ENCODE measurements at regions not wholly inside any gene's neighbourhood (a gene's known extent, or its start where the extent isn't known, plus 50 kb on each side); places are given as distances from the start of the nearest gene placed in this dataset.
"Not testable (repeated sequence)": the region's sequence is repeated elsewhere in the genome, so short reads cannot be mapped to it uniquely, and the experiment has no call there.

GRCh38 chr9:40939201-40939887 is 189.1 kb downstream of the FOXD4L6 start:
- not testable (repeated sequence) for H3K4me1 ChIP-seq (ENCODE audit: insufficient read depth, low read length); H3K27me3 ChIP-seq (ENCODE audit: insufficient read depth, low read length); H3K36me3 ChIP-seq (ENCODE audit: insufficient read depth, low read length); H2AFZ ChIP-seq (ENCODE audit: low read depth, low read length); H3K4me3 ChIP-seq (ENCODE audit: low read length); H3K9me3 ChIP-seq (ENCODE audit: low read length)

GRCh38 chr9:40935336-40935735 is 193.1 kb downstream of the FOXD4L6 start:
- no peaks in the 10 kb centered on the region for H3K4me1 ChIP-seq (ENCODE audit: insufficient read depth, low read length)
- H3K9me3 ChIP-seq (ENCODE audit: low read length), result no peaks in the 10 kb centered on the region
- H3K27me3 ChIP-seq (ENCODE audit: insufficient read depth, low read length), result peaks cover under 1% of the 10 kb centered on the region
- H3K36me3 ChIP-seq (ENCODE audit: insufficient read depth, low read length), result no peaks in the 10 kb centered on the region
- no peak overlapping the region for H2AFZ ChIP-seq (ENCODE audit: low read depth, low read length)
- no peak overlapping the region for H3K4me3 ChIP-seq (ENCODE audit: low read length)

GRCh38 chr9:40934480-40934879 is 194.0 kb downstream of the FOXD4L6 start:
- H3K27me3 ChIP-seq (ENCODE audit: insufficient read depth, low read length), result not testable (repeated sequence)

GRCh38 chr9:40930426-40930825 is 198.1 kb downstream of the FOXD4L6 start:
- H3K27me3 ChIP-seq (ENCODE audit: insufficient read depth, low read length); H3K4me1 ChIP-seq (ENCODE audit: insufficient read depth, low read length); H2AFZ ChIP-seq (ENCODE audit: low read depth, low read length); H3K4me3 ChIP-seq (ENCODE audit: low read length); H3K9me3 ChIP-seq (ENCODE audit: low read length); H3K36me3 ChIP-seq (ENCODE audit: insufficient read depth, low read length): not testable (repeated sequence)

More at GRCh38 chr9:40934480-40934879, 194.0 kb downstream of the FOXD4L6 start:
- H2AFZ ChIP-seq (ENCODE audit: low read depth, low read length); H3K36me3 ChIP-seq (ENCODE audit: insufficient read depth, low read length); H3K4me1 ChIP-seq (ENCODE audit: insufficient read depth, low read length); H3K9me3 ChIP-seq (ENCODE audit: low read length); H3K4me3 ChIP-seq (ENCODE audit: low read length): not testable (repeated sequence)

- not testable (repeated sequence) for H3K4me3 ChIP-seq (ENCODE audit: low read length); H3K27me3 ChIP-seq (ENCODE audit: insufficient read depth, low read length); H2AFZ ChIP-seq (ENCODE audit: low read depth, low read length); H3K4me1 ChIP-seq (ENCODE audit: insufficient read depth, low read length); H3K9me3 ChIP-seq (ENCODE audit: low read length); H3K36me3 ChIP-seq (ENCODE audit: insufficient read depth, low read length)
Observed at GRCh38 chr9:40929488-40929845, 199.0 kb downstream of the FOXD4L6 start.

- no peaks in the 10 kb centered on the region for H3K4me1 ChIP-seq (ENCODE audit: insufficient read depth, low read length)
- H3K4me3 ChIP-seq (ENCODE audit: low read length), result no peak overlapping the region
- no peak overlapping the region for H2AFZ ChIP-seq (ENCODE audit: low read depth, low read length)
- peaks cover 2% of the 10 kb centered on the region for H3K9me3 ChIP-seq (ENCODE audit: low read length)
- no peaks in the 10 kb centered on the region for H3K36me3 ChIP-seq (ENCODE audit: insufficient read depth, low read length)
- no peaks in the 10 kb centered on the region for H3K27me3 ChIP-seq (ENCODE audit: insufficient read depth, low read length)
Observed at GRCh38 chr9:40928803-40929487, 199.5 kb downstream of the FOXD4L6 start.

- Histone ChIP-seq H3K9me3 (ENCODE audit: low read length) (peaks cover 2% of the 10 kb centered on the region), H2AFZ (ENCODE audit: low read depth, low read length) (no peak overlapping the region), H3K4me1 (ENCODE audit: insufficient read depth, low read length) (no peaks in the 10 kb centered on the region), H3K4me3 (ENCODE audit: low read length) (no peak overlapping the region), H3K27me3 (ENCODE audit: insufficient read depth, low read length) (no peaks in the 10 kb centered on the region), H3K36me3 (ENCODE audit: insufficient read depth, low read length) (no peaks in the 10 kb centered on the region)
Observed at GRCh38 chr9:40927851-40928802, 200.4 kb downstream of the FOXD4L6 start.

GRCh38 chr9:40927260-40927631 is 201.2 kb downstream of the FOXD4L6 start:
- H3K36me3 ChIP-seq (ENCODE audit: insufficient read depth, low read length), result no peaks in the 10 kb centered on the region
- no peaks in the 10 kb centered on the region for H3K4me1 ChIP-seq (ENCODE audit: insufficient read depth, low read length)
- peaks cover 2% of the 10 kb centered on the region for H3K9me3 ChIP-seq (ENCODE audit: low read length)
- H3K4me3 ChIP-seq (ENCODE audit: low read length), result no peak overlapping the region
- H2AFZ ChIP-seq (ENCODE audit: low read depth, low read length), result no peak overlapping the region
- H3K27me3 ChIP-seq (ENCODE audit: insufficient read depth, low read length), result no peaks in the 10 kb centered on the region

- no peaks in the 10 kb centered on the region for H3K36me3 ChIP-seq (ENCODE audit: insufficient read depth, low read length)
- no peak overlapping the region for H3K4me3 ChIP-seq (ENCODE audit: low read length)
- peaks cover 2% of the 10 kb centered on the region for H3K9me3 ChIP-seq (ENCODE audit: low read length)
- no peaks in the 10 kb centered on the region for H3K4me1 ChIP-seq (ENCODE audit: insufficient read depth, low read length)
- H2AFZ ChIP-seq (ENCODE audit: low read depth, low read length), result no peak overlapping the region
- H3K27me3 ChIP-seq (ENCODE audit: insufficient read depth, low read length), result no peaks in the 10 kb centered on the region
Observed at GRCh38 chr9:40926404-40927259, 201.8 kb downstream of the FOXD4L6 start.

GRCh38 chr9:40925149-40925548 is 203.3 kb downstream of the FOXD4L6 start:
- Histone ChIP-seq H2AFZ (ENCODE audit: low read depth, low read length) (no peak overlapping the region), H3K4me1 (ENCODE audit: insufficient read depth, low read length) (no peaks in the 10 kb centered on the region), H3K4me3 (ENCODE audit: low read length) (no peak overlapping the region), H3K36me3 (ENCODE audit: insufficient read depth, low read length) (no peaks in the 10 kb centered on the region), H3K9me3 (ENCODE audit: low read length) (peaks cover 2% of the 10 kb centered on the region), H3K27me3 (ENCODE audit: insufficient read depth, low read length) (no peaks in the 10 kb centered on the region)

GRCh38 chr9:40916399-40916783 is 212.1 kb downstream of the FOXD4L6 start:
- not testable (repeated sequence) for H3K4me3 ChIP-seq (ENCODE audit: low read length); H3K36me3 ChIP-seq (ENCODE audit: insufficient read depth, low read length); H3K27me3 ChIP-seq (ENCODE audit: insufficient read depth, low read length); H3K9me3 ChIP-seq (ENCODE audit: low read length); H2AFZ ChIP-seq (ENCODE audit: low read depth, low read length); H3K4me1 ChIP-seq (ENCODE audit: insufficient read depth, low read length)

GRCh38 chr9:40915660-40916398 is 212.7 kb downstream of the FOXD4L6 start:
- H3K4me1 ChIP-seq (ENCODE audit: insufficient read depth, low read length); H3K9me3 ChIP-seq (ENCODE audit: low read length); H3K4me3 ChIP-seq (ENCODE audit: low read length); H3K36me3 ChIP-seq (ENCODE audit: insufficient read depth, low read length); H3K27me3 ChIP-seq (ENCODE audit: insufficient read depth, low read length); H2AFZ ChIP-seq (ENCODE audit: low read depth, low read length): not testable (repeated sequence)

All from neuron (in vitro differentiated cells).